Activated CD4-positive, CD25-positive, alpha-beta regulatory T cell treated with anti-CD3 and anti-CD28 coated beads, Interleukin-2, amount 50 U/mL, for 72 hours (primary cell): ENCODE measurements at regions not wholly inside any gene's neighbourhood (a gene's known extent, or its start where the extent isn't known, plus 50 kb on each side); places are given as distances from the start of the nearest gene placed in this dataset.
A peak's percentile ranks its signal among the peaks of the same experiment; 100 is the strongest.

ENCODE experiments used
- DNase-seq: peaks from one replicate; pipeline ENCODE4 v3.0.0; 2021

DNA sequence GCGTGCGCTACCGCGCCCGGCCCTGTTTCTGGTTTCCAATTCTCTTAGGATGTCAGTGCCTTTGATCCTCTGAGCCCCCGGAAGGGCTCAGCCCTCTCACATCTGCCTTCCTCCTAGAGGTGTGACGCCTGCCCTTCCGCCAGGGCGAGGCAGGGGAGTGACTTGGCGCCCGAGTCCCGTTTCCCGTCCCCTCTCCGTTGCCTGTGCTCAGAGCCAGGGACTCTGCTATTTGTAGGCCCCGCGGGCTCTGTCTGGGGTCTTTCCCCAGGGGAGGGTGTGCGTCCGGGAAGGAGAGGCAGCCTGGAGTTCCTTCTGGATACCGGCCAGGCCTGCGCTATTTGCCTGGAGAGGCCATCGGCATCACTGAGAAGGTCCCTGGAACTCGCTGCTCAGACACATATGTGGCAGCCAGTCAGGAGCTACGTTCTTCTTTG lies 103.7 kb upstream of the TAF1B start:
- DNase-seq: peak; percentile 38

DNA sequence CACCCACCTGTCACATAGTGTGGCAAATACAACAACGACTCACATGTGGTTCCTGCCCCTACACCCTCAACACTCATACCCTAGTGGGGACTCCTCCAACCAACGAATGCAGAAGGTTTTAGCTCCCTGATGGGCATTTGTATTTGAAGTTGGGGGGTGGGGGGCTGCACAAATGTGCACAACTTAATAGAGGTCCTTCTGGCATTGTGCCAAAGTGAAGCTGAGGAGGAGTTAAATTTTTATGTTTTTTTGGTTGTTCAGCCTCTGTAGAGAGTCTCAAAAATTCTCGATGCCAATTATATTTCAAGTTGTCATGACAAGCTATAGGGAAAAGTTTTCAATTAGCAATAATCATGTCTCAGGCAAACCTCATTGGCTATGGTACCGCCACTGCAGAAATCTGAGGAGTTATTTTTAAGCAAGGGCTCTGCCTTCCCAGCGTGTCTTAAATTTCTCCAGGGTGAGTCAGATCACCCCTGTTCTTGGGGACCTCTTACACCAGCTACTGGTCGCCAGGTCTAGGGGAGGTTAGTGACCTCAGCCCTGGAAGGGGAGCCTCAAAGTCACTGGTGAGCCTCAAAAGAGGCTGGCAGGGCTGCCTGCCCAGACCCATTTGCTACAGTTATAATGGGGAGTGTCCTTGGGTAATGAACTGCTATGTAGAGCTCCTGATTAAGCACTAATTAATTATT lies 102.7 kb upstream of the TAF1B start:
- no peak for DNase-seq

DNA sequence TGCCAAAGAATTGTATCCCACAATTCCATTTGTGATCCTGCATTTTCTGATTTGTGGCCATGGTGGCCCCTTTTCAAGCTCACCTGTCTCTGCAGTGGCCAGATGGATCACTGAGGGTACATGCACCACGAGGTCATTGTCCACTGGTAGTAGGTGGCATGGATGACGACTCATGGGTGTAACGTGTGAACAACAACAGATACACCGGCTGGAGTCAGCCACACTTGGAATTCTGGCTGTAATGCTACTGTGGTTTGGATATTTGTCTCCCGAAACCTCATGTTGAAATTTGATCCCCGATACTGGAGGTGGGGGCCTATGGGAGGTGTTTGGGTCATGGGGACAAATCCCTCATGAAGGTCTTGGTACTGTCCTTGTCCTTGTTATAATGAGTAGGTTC lies 102.2 kb upstream of the TAF1B start:
- DNase-seq: no peak

DNA sequence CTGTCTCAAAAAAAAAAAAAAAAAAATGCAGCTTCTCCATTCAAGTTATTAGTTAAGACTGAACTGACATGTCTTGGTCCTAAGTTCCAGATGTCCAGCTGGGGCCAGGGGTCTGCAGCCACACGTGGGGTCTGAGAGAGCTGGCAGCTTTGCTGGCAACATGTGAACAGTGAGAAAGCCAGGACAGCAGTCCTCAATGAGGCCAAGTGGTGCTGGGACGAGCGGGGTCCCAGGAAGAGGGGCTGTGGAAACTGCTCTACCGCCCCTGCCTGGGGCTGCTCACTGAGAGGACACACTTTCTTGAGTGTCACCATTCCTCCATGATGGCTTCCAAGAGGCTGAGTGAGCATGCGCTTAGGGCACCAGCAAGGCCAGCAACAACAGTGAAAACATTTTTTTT lies 100.7 kb upstream of the TAF1B start:
- DNase-seq: no peak

DNA sequence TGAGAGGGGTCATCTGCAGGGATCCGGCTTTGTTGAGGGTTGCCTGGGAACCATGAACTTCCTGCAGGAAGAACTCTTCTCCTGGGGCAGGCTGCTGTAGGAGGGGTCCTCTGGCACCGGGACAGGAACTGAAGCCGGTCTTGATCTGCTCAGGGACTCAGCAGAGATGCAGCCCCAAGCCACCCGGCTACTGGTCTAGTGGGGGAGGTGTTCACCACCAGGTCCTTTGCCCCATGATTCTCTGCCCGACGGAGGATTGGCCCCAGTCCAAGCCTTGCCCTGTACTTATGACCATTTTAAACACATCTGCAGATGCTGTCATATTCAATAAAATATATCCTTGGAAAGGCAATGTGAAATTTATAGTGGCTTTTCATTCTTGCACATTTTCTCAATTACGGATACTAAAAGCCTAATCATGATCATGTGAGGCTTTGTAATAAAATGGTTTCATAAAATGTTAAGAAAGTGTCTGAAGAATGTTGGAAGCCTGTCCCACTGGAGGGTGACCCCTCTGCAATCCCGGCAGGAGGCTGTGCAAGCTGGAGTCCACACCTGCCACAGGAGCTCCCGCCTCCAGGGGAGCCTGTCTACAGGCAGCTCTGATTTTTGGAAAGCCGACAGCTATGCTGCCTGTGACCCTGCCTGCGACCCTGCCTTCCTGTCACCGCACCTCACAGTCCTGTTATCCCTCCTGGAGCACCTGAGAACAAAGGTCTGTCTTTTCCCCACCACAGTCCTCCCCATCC lies 98.8 kb upstream of the TAF1B start:
- no peak for DNase-seq

DNA sequence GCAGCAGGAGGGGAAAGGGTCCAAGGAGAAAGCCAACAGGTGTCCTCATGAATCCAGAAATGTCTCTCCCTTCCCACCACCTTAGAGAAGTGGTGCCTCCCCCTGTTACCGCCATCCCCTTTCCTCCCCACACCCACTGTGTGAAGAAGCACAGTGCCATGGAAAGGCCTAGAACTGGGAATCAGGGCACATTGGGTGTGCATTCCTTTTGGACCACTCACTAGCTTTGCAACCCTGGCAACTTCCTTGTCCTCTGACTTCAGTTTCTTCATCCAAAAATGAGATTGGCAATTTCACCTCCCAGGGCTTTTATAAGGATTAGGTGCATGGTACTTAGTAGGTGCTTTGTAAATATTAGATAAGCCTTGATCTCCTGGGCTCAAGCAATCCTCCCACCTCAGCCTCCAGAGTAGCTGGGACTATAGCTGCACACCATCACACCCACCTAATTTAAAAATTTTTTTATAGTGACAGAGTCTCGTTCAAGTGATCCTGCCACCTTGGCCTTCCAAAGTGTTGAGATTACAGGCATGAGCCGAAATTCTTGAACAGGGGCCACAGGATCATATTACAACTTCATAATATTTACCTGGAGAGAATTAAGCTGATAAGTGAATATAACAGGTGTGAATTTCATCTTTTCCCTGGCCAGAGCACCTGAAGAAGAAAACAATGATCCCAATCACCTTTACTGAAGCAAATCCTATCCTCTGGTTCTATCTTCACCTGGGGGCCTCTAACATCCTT lies 97.9 kb upstream of the TAF1B start:
- DNase-seq: no peak

DNA sequence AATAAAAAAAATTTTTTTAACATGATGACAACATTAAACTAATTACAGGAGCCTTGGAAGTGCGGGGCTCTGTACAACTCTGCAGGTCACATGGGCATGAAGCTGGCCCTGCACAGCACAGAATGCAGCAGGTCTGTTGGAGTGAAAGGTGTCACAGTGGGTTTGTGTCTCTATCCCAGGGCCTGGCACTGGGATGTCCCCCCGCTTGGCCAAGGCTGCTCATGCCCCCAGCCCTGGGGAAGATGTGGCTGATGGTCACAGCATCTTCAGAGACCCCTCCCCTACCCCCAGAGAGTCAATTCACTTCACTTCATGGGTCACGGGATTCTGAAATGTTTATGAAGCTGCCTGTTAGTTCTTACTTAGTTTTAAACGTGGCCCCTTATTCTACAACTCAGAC lies 95.9 kb upstream of the TAF1B start:
- DNase-seq: no peak

DNA sequence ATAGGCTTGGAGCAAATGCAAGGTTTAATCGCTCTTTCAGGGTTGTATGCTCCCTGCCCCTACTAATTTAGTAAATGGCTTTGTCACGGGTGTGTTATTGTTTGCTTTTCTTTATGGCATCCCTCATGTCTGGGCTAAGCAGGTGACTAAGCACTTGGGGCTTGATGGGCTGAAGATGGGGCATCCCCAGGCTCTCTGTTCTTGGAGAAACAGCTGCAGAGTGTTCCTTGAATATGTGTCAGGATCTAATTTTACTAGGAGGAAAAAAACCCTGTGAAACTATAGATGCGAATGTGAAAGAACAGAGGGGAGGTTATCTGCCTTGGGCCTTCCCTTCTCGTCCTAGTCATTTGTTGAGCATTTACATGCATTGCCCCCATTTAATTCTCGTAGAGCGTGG lies 94.7 kb upstream of the TAF1B start:
- DNase-seq: no peak

DNA sequence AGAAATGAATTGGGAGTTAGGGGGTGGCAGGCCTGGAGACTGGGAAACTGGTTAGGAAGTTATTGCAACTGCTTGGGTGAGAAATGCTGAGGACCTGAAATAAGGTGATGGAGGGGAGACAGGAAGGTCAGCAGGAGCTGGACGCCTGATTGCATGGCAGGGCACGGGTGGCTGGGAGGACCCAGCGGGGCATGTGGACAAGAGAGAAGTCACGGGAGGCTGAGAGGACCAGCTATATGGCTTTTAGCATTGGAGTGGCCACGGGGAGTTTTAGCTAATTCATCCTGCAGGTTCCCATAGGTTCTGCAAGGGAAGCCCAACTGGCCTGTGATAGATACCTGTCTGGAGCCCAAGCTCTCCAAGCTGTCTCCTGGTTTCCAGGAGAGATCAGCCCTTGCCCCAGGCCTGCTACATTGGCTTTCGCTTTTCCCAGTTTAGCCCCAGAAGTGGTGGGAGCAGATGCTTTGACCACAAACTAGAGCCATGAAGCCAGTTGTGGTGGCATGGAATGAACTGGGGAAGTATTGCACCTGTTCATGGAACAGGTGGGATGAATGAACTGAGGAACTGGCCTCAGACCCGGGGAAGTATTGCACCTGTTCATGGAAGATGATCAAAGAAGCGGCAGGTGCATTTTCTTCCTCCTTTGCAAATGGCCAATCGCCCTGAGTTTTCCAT lies 93.6 kb upstream of the TAF1B start:
- no peak for DNase-seq

DNA sequence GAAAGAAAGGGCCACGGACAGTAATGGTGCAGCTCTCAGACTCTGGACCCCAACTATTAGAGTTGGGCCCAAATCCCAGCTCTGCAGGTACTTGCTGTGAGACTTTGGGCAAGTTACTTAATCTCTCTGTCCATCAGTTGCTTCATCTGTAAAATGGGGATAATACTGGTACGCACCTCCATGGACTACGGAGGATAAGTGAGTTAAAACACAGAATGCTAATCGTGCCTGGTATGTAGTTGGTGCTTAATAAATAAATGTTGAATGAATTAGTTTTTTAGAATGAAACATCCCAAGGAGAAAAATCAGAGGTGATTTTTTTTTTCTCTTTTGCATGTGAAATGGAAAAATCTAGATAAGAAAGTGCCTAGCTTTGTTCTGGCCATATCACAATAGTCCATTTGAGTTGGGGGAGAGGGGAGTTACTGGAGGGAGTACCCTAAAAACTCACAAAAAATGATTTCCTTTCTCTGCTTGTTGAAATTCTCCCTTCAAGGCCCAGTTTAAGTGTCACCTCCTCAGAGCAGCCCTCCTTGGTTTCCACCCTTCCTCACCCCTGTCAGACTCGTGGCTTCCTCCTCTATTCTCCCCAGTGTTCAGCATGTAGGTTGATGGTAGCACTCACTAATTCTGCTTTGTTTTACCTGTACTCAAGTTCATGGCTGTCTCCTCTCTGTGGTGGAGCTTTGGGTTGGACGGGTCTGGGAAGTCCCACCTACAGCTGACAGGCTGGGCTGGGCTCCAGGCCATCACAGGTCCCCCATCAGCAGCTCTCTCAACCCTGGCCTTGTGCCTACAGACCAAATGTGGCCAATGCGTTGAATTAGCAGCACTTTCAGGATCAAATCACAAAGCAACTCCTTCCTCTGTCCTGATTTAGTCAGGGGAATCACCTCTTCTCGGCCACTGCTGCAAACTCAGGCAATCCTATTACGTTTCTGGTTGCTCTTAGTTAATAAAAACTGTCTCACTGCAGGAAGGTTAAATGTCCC lies 92.8 kb upstream of the TAF1B start:
- DNase-seq: no peak

DNA sequence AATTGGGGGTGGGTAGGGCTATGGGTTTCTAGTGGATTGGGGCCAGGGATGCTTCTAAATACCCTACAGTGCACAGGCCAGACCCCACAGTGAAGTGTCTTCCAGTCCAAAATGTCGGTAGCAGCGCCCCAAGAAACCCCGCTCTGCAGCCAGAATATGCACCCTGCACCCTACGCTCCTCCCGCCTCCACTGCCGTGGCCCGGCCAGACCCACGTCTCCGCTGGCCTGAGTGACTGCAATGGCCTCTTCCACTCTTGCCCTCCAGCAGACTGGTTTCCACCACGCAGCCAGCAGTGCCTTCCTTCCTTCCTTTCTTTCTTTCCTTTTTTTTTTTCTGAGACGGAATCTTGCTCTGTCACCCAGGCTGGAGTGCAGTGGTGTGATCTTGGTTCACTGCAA lies 91.4 kb upstream of the TAF1B start:
- DNase-seq: no peak

DNA sequence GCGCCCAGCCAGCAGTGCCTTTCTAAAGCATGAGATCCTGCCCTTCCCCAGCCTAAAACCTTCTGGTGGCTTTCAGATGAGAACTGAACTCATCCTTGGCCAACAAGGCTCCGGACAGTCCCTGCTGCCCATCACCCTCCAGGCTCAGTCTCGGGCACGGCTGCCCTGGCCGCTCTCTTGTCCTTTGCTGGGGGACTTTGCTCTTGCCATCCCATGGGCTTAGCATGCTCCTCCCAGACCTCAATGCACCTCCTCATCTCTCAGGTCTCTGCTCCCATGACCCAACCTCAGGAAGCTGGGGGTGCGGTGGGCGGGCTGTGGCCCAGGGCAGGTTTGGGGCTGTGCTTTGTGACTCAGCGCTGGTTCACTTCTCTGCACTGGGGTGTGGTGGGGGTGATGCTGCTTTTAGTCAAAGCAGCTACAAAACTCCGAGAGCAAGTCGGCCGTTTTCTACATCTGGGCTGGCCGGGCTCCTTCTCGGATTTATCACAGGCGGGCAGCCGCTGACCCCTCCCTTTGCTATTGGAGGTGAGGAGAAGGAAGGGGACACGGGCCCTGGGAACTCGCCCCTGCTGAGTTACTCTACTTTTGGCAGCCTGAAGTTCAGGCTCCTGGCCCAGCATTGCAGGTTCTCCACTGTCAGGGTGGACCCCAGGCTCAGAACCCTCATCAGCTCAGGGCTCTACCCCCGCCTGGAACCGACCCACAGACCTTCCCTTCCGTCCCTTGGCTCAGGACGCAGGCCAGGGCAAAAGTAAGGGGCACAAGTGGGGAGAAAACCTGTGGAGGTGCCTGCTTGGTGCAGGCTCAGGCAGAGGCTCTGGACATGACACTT lies 90.6 kb upstream of the TAF1B start:
- peak; percentile 68 for DNase-seq

DNA sequence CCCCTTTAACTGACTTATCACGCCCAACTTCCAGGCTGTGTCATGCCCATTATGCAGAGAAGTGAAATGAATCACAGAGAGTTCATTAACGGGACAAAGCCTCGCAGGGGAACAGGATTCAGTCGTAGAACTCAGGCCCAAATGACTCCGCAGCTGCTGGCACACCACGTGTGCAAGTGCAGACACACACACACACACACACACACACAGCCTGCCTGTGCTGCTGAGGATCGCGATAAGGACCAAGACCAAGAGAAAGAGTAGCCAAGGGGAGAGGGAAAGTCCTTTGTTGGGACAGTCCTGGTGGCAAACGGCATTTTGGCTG lies 90.0 kb upstream of the TAF1B start:
- DNase-seq: peak; percentile 52

DNA sequence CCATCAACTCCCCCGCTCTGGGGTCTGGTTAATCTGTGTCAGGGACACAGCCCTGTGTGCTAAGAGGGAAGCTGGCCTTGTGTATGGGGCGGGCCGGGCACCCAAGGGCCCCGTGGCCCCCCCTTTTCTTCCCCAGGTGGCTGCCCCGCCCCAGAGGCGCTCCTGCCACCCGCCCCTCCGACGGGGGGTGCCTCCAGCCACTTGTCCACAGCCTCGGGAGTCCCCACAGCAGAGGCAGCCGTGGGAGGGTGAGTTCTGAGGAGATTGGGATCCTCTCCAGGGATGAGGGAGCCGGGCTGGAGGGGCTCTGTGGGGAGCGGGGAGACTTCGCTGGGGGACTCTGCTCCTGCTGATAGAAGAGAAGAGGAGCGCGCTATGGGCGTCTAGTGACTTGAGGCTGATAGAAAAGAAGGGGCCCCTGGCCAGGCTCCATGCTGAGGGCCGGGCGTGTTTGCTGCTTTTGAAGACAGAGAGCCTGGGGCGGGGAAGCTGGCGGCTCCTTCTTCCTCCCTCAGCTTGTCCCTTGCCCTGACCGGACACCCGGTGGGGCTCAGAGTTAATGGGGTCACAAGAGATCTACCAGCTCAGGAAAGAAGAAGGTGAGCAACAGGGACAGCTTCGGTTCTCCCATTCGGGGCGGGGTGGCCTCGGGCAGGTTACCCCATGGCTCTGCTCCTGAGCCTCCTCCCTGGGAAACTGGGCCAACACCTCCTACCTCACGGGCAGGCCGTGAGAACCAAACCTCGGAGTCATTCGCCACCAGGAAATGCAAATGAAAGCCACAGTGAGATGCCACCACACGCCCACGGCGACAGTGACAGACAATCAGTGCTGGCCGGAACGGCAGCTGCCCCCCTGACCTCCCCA lies 89.4 kb upstream of the TAF1B start:
- DNase-seq: peak; percentile 53

DNA sequence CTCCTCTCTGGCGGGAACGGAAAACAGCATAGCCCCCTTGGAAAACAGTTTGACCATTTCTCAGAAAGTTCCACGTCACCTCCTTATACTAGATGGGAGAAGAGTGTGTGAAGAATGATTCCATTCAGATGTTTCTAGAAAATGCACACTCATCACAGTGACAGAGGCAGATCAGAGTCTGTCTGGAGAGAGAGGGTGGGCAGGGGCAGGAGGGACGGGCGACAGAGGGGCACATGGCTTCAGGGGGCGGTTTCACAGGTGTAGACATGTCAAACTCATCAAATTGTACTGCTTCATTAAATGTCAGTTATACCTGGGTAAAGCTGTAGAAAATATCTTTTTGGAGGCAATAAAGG lies 88.8 kb upstream of the TAF1B start:
- no peak for DNase-seq

DNA sequence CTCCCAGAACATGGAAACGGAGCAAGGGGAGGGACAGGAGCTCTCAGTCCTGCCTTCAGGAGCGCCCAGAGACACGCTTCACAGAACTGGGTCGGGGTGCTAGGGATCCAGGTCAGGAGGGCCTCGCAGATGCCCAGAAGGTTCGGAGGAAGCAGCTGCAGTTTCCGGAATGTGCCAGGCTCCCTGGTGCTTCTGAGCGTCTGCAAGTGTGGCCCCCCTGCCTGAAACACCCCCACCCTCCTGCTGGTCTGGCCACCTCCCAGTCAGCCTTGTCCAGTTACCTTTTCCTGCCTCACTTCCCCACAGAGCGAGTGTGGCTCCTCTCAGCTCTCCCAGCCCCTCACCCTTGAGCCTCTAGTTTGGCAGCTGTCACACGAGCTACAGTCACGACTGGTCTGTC lies 88.3 kb upstream of the TAF1B start:
- no peak for DNase-seq

DNA sequence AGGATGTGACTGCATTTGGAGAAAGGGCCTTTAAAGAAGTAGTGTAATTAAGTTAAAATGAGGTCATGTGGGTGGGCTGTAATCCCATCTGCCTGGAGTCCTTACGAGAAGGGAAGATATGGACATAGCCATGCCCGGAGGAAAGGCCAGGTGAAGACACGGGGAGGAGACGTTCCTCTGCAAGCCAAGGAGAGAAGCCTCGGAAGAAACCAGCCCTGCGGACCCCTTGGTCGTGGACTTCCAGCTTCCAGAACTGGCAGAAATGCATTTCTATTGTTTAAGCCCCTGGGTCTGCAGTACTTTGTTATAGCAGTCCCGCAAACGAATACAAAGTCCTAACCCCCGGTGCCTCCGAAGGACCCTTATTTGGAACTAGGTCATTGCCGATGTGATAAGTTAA lies 87.6 kb upstream of the TAF1B start:
- no peak for DNase-seq

DNA sequence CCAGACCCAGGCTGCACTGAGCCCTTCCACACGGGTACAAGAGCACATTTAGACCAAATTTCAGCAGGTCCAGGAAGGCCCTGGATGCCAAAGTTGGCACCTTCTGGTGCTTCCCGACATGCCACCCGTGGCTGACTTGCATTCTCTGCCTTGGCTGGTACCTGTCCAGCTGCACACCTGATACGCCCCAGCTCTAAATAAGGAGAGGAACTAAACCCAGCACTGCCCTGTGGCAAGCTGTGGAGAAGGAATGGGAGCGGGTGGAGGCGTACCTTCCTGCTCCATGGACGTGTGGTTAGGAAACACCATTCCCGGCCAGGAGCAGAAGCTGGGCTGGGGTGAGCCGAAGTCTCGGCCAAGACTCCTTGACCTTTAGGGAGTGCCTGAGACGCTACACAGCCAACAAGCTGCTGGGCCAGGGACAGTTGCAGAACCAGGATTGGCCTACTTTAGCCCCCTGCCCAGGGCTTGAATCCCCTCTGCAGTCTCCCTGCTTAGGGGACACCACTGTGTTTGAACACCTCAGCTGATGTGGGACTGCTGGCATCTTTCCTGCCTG lies 86.5 kb upstream of the TAF1B start:
- no peak for DNase-seq

DNA sequence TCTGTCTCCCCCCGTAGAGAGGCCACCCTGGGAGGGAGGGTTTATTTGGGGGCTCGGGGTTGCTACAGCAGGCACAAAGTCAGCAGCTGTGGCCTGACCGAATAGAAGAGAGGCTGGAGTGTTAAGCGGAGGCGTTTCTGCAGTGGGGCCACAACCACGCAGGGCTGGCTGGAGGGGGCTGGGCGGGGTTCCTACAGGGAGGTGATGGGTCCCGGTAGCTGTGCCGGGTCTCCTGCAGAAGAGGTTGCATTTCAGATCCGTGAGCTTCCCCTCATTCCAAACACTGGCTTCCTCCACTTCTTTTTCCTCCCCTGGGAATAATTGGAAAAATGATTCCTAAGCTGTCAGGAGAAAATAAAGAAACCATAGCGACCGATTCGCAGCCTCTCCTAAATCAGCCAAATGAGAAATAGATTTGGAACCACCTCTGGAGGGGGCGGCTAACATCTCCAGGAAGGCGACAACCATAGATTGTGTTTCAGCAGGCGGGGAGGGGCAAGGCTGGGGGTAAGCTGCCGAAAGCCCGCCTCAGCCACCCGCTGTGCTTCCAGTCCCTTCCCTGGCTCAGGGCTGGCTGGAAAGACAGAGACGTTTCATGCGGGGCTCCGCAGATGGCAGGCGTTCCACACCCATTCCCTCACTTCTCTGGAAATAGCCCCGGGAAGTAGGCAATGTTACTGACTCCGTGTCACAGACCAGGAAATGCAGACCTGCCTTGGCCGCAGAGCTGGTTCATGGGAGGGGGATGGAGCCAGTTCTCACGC lies 85.6 kb upstream of the TAF1B start:
- DNase-seq: no peak
